Stimulated activated CD8-positive, alpha-beta memory T cell treated with anti-CD3 and anti-CD28 coated beads, Interleukin-12 subunit alpha, Interleukin-12 subunit beta, amount 100 ng/mL, for 4 hours (primary cell): ENCODE measurements at regions not wholly inside any gene's neighbourhood (a gene's known extent, or its start where the extent isn't known, plus 50 kb on each side); places are given as distances from the start of the nearest gene placed in this dataset.
"Not testable (repeated sequence)": the region's sequence is repeated elsewhere in the genome, so short reads cannot be mapped to it uniquely, and the experiment has no call there.

Source experiments
- DNase-seq: peaks from one replicate; pipeline ENCODE4 v3.0.0-alpha.2; 2020; ENCODE audit warnings: low read depth

DNA sequence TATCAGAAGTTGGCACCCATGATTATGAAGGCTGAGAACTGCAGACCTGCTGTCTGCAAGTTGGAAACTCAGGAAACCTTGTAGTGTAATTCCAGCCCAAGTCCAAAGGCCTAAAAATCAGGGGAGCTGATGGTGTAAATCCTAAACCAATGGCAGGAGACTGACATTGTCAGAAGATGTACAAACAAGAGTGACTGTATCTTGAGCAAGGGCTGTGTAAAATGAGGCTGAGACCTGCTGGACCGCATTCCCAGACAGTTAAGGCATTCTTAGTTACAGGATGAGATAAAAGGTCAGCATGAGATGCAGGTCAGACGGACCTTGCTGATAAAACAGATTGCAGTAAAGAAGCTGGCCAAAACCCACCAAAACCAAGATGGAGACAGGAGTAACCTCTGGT lies 147.7 kb downstream of the COG6 start:
- no peak for DNase-seq

DNA sequence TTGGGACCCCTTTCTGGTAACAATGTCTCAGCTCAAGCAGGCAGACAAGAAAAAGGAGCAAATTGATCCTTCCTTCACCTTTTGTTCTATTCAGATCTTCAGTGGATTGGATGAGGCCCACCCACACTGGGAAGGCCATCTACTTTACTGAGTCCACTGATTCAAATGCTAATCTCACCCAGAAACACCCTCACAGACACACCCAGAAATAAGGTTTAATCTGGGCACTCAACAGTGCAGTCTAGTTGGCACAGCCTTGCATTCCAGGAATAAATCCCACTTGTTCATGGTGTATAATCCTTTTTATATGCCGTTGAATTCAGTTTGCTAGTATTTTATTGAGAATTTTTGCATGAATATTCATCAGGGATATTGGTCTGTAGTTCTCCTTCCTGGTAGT lies 148.4 kb downstream of the COG6 start:
- DNase-seq: no peak

DNA sequence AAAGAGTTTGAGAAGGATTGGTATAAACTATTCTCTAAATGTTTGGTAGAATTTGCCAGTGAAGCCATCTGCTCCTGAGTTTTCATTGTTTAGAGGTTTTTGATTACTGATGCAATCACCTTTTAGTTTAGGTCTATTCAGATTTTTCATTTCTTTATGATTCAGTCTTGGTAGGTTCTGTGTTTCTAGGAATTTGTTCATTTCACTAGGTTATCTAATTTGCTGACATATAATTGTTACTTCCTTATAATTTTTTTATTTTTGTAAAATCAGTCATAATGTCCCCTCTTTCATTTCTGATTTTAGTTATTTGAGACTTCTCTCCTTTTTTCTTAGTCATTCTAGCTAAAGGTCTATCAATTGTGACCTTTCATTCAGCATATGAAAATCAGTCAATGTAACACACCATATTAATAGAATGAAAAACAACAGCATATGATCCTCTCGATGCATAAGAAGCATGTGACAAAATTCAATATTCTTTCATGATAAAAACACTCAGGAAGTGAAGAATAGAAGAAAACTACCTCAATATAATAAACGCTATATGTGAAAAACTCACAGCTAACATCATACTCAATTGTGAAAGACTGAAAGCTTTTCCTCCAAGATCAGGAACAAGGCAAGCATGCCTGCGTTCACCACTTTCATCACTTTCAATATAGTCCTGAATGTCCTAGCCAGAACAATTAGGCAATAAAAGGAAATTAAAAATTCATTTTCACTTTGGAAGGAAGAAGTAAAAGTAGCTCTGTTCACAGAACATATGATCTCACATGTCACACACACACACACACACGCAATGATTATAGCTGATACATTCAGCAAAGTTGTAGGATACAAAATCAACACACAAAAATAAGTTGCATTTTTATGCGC lies 149.1 kb downstream of the COG6 start:
- DNase-seq: no peak

DNA sequence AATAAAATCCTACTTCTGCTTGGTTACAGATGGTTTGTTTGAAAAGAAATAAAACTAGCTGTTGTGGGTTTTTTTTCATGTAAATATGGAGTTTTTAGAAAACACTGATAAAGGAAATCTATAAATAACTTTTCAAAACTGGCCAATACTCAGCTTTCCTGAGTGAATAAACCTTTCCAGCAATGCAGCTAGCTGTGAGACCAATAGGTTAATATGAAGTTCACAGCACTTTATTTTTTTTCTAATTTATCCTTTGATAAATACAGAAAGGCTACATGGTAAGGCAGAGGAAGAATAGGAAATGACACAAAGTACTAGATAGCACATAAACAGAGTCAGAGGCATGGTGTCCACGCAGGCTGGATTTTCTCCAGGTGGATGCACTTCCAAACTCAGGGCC lies 154.0 kb downstream of the COG6 start:
- DNase-seq: no peak

GRCh38 chr13:39810091-39810877 lies 154.8 kb downstream of the COG6 start:
- DNase-seq: no peak

DNA sequence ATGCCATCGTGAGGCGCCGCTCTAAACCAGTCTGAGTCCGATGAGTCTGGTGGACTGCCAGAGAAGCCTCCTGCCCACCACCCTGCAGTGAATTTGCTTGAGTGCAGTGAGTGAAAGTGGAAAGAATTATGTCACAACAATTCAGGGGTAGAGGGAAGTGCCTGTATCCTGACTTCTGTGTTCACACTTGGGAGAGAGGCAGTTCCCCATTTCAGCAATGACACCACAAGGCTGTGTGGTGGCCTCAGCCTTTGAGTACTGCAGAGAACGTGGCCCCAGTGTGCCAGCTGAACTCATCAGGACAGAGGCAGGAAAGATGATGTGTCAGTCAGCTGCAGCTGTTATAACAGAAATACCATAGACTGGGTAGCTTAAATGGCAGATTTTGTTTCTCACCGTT lies 155.6 kb downstream of the COG6 start:
- no peak for DNase-seq

DNA sequence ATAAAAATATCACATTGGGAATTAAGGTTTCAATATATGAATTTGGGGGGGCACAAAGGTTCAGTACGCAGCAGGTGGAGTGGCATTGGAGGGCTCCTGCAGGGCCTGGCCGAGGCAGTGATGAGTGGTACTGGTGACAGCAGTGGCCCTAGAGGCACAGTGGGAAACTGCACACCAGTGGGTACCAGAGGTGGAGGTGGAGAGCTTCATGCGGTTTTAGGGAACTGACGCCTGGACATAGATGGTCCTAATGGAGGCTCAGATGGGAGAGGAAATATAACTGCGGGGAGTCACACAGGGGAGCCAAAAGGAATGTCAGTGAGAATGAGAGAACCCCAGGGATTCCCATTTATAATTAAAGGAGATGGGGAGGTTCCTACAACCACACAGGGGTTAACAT lies 156.2 kb downstream of the COG6 start:
- no peak for DNase-seq

DNA sequence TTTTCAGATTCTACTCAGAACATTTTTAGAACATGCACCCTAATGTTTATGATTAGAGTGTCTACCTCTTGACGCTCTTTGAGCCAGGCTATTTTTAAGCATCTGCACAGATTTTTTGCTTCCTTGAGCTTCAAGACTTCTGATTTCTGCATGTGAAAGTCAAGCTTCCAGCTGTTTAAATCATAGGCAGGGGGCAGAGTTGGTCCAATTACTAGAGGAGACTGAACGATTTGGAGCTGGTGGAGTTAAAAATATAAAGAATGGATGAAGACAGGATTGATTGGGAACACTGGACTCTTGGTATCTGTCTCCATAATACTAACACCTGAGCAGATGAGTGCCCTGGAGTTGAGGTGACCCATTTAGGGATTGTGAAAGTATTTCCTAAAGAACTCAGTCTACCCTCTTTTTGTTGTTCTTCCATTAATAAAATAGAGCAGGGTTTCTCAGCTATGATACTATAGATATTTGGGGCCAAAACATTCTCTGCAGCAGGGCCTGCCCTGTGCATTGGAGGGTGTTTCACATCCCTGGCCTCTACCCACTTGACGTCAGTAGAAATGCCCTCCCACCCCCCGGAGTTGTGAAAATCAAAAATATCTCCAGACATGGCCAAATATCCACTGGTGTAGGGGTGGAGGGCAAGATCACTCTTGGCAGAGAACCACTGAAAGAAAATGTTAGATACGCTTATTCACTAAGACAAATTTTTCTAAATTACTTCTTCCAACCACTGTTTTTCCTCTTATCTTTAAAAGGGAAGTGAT lies 160.1 kb downstream of the COG6 start:
- DNase-seq: no peak

DNA sequence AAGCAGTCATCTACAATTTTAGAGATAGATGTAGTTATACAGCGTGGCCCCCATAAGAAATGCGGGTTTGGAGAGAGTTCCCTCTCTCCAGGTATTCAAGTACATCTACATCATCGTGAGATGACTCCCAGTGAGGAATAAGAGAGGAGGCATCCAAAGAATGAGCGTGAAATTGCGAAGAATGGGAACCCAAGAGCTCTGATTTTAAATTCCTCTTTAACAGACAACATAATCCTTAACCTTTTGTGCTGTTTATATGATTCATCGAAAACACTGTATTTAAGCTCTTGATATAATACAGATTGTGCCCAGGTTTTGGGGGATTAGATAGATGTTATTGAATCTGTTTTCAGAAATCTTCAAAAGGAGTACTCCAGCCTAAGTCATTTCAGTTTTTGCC lies 161.5 kb downstream of the COG6 start:
- no peak for DNase-seq

- no peak for DNase-seq
Observed at GRCh38 chr13:39818953-39819352, 163.5 kb downstream of the COG6 start.

DNA sequence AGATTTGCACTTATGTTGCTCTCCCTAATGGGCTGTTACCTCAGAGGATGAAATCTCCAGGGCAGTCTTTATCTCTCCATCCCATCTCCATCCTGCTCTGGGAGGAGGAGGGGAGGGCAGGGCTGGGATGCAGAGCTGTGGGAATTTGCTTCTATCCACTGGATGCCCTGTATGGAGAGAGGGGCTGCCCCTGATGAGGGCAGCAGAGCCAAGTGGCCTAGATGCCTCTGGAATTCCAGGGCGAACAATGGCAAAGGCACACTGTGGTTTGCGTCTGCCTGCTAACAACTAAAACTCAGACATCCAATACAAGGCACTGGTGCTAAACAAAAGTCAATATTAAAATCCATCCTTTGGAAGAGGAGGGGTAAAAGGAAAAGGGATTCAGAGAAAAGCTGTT lies 165.1 kb downstream of the COG6 start:
- no peak for DNase-seq

- no peak for DNase-seq
Observed at GRCh38 chr13:39821977-39822376, 166.5 kb downstream of the COG6 start.

DNA sequence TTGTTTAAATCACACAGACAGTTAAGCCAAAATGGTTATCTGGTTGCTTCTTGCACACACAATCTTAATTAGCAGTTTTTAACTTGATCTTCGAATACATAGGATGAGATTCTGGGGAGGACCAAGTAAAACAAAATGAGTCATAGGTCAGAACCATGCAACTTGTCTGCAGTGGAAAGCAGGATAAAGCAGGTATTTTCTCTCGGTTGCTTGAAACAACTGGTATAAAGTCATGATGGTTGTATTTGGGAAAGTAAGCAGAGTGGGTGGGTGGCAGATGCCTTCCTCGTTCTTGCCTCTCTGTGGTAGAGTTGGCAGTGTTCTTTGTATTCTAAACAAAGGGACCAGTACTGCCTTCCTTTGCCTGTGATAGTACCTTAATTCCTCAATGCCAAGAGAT lies 167.0 kb downstream of the COG6 start:
- no peak for DNase-seq

GRCh38 chr13:39823063-39823713 lies 167.7 kb downstream of the COG6 start:
- no peak for DNase-seq

DNA sequence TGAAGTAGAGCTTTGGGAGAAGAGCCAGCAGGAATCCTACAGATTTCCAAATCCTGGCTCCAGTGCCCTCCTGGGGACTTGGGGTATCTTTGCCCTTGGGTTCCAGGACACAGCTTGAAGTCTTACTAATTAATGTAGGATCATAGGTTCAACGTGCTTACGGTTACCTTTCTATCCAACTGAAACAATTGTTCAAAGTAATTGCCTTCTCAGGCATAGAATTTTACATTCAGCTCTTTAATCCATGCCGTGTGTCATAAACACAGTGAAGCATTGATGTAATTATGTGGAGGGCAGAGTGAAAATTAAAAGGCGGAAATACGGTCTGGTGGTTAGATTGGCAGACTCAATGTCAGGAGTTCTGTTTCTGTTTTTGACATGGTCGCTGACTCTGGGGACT lies 170.4 kb downstream of the COG6 start:
- no peak for DNase-seq

- DNase-seq: no peak
Observed at GRCh38 chr13:39835253-39835652, 179.8 kb downstream of the COG6 start.

DNA sequence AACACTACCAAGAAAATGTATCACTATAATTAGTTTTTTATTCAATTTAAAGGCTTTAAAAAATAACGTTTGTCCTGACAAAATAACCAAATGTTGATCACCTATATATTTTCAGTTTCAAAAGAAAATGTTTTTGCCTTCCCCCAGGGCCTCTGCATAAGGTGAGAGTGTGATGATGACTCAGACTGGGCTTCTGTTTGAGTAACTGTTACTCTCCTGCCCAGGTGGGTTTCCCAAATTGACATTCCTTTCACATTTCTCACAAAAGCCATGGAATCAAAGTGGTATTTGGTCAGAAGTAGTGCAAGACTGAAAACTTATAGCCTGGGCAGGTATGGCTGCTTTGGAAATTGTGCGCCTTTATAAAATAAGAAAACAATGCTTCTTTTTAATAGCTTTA lies 180.6 kb downstream of the COG6 start:
- no peak for DNase-seq

- not testable (repeated sequence) for DNase-seq
Observed at GRCh38 chr13:39837866-39838265, 182.4 kb downstream of the COG6 start.

DNA sequence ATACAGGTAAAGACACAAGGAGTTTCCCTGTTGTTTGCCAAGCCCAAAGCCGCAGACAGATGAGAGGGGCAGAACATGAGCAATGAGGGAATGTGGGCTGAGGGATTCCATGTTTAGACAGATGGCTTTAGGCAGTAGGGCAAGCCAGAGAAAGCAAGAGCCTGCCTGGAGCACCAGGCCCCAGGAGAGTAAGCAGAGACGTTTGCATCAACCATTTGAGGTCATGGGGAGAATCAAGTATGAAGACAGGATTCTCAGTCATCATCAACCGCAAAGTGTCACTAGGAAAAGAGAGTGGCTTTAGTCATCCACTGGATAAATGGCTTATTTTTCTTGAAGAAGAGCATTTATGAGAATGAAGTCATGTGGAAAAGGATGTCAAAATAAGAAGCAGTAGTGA lies 184.7 kb downstream of the COG6 start:
- DNase-seq: no peak

- no peak for DNase-seq
Observed at GRCh38 chr13:39847336-39847735, 191.9 kb downstream of the COG6 start.

DNA sequence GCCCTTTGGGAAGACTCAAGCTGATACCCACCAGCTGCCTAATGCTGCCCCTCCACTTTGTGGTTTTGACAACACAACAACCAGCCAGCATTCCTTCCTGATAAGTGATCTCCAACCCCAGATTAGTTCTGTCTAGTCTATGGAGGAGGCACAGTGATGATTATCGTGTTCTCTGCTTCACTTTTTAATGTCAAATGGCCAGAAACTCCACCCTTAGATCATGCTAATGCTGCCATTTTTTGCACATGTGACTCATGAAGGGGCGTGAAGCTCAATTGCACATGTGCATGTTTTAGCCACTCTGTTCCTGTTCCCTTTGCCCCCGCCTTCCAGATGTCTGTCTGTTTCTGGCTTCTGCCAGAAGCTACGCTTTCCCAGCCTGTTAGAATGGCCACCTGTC lies 199.8 kb downstream of the COG6 start:
- DNase-seq: no peak

- no peak for DNase-seq
Observed at GRCh38 chr13:39856714-39857113, 201.3 kb downstream of the COG6 start.
